MCF 10A (cell line): ENCODE measurements at regions not wholly inside any gene's neighbourhood (a gene's known extent, or its start where the extent isn't known, plus 50 kb on each side); places are given as distances from the start of the nearest gene placed in this dataset.

Experiments used
- BruUV-seq: library from RNA; stranded (reverse); fragments of 400-500 nt; replicated peaks from 2 replicates; lab custom pipeline; 2021; lab: Mats Ljungman, UMichigan
- CTCF ChIA-PET: fragments of 300-600 bp; sonication (Branson Sonifier 250); formaldehyde crosslinking; extraction: SDS; loops from one replicate; lab custom pipeline; 2021; ENCODE audit warnings: antibody characterized with exemption, inconsistent platforms; lab: Yijun Ruan, JAX
- POLR2A ChIA-PET: fragments of 300-600, 350-650 bp; sonication (Branson Sonifier 250); formaldehyde crosslinking; extraction: SDS; loops from one replicate; lab custom pipeline; 2020; ENCODE audit warnings: antibody characterized with exemption, inconsistent platforms; lab: Yijun Ruan, JAX
- DNase-seq: peaks from one replicate; pipeline ENCODE4 v3.0.0-alpha.2; 2018; ENCODE audit not compliant: unreplicated experiment
- H3K27ac Mint-ChIP-seq: one replicate; pipeline ENCODE4 v1.8.0; 2022; ENCODE audit warnings: mild to moderate bottlenecking, low read depth, mixed read lengths; ENCODE audit not compliant: unreplicated experiment
- H3K27me3 Mint-ChIP-seq: one replicate; pipeline ENCODE4 v1.8.0; 2022; ENCODE audit warnings: mixed read lengths; ENCODE audit not compliant: insufficient read depth, unreplicated experiment
- H3K36me3 Mint-ChIP-seq: one replicate; pipeline ENCODE4 v1.8.0; 2022; ENCODE audit warnings: mild to moderate bottlenecking, moderate library complexity, mixed read lengths; ENCODE audit not compliant: insufficient read depth, unreplicated experiment
- H3K4me1 Mint-ChIP-seq: one replicate; pipeline ENCODE4 v1.8.0; 2022; ENCODE audit warnings: mixed read lengths; ENCODE audit not compliant: insufficient read depth, unreplicated experiment
- H3K4me3 Mint-ChIP-seq: one replicate; pipeline ENCODE4 v1.8.0; 2022; ENCODE audit warnings: mild to moderate bottlenecking, moderate library complexity, mixed read lengths; ENCODE audit not compliant: unreplicated experiment
- H3K9me3 Mint-ChIP-seq: one replicate; pipeline ENCODE4 v1.8.0; 2022; ENCODE audit warnings: mixed read lengths; ENCODE audit not compliant: unreplicated experiment
- intact Hi-C: fragments of 100-400 bp; cut with micrococcal nuclease; formaldehyde crosslinking; loops from 2 replicates; pipeline ENCODE4 v1.14.1; 2022
- TF ChIP-seq, protein P1 (sequence below): fragments of 200-600 bp; IDR thresholded peaks from one replicate; pipeline ENCODE4 v1.8.0; 2022; ENCODE audit warnings: antibody characterized with exemption, mild to moderate bottlenecking; ENCODE audit not compliant: unreplicated experiment

DNA sequence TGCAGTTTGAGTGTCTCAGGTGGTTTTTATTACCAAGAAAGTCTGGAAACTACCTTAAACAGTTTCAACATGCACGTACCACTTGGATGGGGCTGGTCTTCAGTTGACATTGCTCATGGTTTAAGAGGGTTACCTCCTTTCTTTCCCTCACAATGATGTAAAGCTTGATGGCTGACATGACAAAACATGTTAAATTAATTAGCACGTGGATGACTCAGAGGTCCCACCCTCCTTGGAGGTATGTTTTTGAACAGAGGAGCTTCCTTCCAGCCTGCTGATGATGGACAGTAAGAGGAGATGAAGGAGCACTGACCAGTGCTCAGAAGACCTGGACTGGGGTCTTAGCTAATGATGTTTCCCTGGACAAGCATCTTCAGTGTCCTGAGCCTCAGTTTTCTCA is 322.3 kb upstream of the PODXL start:
- POLR2A ChIA-PET: interaction anchor here (1.4 kb wide), 1 partner anchor 15 kb away, joined by 3 read pairs; no protein-coding TSS in a partner anchor
- Mint-ChIP-seq H3K27ac (no peak overlapping the region), H3K4me1 (no peaks in the 10 kb centered on the region), H3K36me3 (no peaks in the 10 kb centered on the region), H3K4me3 (no peak overlapping the region), H3K9me3 (no peaks in the 10 kb centered on the region), H3K27me3 (no peaks in the 10 kb centered on the region)
- CTCF ChIA-PET: interaction anchor here (0.6 to 1.3 kb wide), 3 partner anchors 14 to 27 kb away, joined by 3 read pairs; no protein-coding TSS in a partner anchor
- TF ChIP-seq, protein P1, sequence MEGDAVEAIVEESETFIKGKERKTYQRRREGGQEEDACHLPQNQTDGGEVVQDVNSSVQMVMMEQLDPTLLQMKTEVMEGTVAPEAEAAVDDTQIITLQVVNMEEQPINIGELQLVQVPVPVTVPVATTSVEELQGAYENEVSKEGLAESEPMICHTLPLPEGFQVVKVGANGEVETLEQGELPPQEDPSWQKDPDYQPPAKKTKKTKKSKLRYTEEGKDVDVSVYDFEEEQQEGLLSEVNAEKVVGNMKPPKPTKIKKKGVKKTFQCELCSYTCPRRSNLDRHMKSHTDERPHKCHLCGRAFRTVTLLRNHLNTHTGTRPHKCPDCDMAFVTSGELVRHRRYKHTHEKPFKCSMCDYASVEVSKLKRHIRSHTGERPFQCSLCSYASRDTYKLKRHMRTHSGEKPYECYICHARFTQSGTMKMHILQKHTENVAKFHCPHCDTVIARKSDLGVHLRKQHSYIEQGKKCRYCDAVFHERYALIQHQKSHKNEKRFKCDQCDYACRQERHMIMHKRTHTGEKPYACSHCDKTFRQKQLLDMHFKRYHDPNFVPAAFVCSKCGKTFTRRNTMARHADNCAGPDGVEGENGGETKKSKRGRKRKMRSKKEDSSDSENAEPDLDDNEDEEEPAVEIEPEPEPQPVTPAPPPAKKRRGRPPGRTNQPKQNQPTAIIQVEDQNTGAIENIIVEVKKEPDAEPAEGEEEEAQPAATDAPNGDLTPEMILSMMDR: no peak
- intact Hi-C loops: no loop called here
- no TSS peak for BruUV-seq
- DNase-seq: peak; percentile 51

DNA sequence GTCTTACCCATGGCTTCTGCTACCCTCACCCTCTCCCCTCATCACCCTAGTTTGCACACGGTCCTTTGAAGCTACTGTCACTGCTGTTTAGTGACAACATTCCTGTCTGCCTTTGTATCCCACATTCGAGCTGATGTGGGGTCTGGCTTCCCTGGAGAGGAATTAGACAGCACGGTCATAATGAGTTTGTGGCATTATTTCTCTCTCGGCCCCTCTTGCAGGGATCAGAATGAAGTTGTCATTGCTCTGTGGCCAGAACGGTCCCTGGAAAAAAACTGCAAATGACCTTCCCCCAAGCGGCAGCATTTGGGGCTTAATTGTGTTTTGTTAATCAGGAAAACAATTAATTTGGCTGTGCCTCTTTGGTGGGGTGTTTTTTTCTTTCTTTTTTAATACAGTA is 317.2 kb upstream of the PODXL start:
- BruUV-seq: no TSS peak
- Mint-ChIP-seq H3K4me3 (no peak overlapping the region), H3K9me3 (peaks cover 5% of the 10 kb centered on the region), H3K27me3 (no peaks in the 10 kb centered on the region), H3K27ac (no peak overlapping the region), H3K4me1 (no peaks in the 10 kb centered on the region), H3K36me3 (no peaks in the 10 kb centered on the region)
- ChIA-PET CTCF (no interaction called here), POLR2A (interaction anchor here (0.7 kb wide), 1 partner anchor 24 kb away, joined by 3 read pairs; no protein-coding TSS in a partner anchor)
- no peak for DNase-seq
- intact Hi-C loops: no loop called here
- TF ChIP-seq, protein P1: no peak

DNA sequence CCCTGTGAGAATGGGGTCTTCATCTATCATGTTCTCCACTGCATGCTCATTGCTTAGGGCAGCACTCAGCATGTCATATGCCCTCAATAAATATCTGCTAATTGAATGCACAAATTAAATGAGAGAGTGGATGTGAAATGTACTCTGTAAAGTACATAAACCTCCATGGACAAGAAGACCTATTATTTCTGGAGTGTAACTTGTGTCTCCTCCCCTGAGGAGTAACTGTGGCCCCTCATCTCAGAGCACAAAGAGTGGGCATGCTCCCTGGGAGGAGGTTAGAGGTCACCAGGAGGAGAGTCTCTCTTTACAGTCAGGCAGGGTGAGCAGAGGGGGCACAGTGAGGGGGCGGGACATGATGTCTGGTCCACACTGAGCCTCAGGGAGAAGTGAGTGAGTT is 313.6 kb upstream of the PODXL start:
- no TSS peak for BruUV-seq
- intact Hi-C loops: no loop called here
- CTCF ChIA-PET: no interaction called here

DNA sequence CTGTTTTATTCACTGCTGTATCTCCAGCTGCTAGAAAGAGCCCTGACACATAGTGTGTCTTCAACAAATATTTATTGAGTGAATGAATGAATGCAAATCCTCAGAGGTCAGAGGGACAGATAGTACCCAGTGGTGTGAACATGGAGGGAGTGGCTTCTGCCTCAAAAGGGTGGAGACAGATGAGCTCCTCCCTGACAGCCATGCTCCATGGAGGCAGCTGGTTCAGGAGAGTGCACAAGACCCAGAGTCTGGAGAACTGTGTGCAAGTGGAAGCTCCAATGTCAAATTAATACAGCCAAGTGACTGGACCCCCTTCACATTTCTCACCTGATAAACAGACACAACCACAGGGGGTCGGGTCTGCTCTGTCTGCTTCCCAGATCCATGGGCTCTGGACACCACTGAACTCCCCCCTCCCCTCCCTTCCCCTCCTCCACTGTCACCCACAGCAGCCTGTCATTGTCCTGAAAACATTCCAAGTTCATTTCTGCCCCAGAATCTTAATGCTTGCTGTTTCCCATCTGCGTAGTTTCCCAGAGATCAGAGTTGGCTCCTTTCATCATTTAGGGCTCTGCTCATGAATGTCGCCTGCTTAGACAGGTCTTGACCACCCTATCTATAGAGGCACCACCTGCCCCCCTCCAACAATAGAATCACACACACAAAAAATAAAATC is 312.9 kb upstream of the PODXL start:
- H3K4me3 Mint-ChIP-seq: no peak overlapping the region
- no peak overlapping the region for H3K27ac Mint-ChIP-seq
- CTCF ChIA-PET: interaction anchor here (0.8 to 3.0 kb wide), 2 partner anchors 11 to 50 kb away, joined by 3 to 31 read pairs; no protein-coding TSS in a partner anchor
- POLR2A ChIA-PET: no interaction called here
- no peaks in the 10 kb centered on the region for H3K27me3 Mint-ChIP-seq
- no peaks in the 10 kb centered on the region for H3K4me1 Mint-ChIP-seq
- intact Hi-C loops: no loop called here
- H3K36me3 Mint-ChIP-seq: no peaks in the 10 kb centered on the region
- no TSS peak for BruUV-seq
- DNase-seq: no peak
- H3K9me3 Mint-ChIP-seq: peaks cover 10% of the 10 kb centered on the region
- TF ChIP-seq, protein P1: no peak

More for the DNA sequence above, 313.6 kb upstream of the PODXL start:
- TF ChIP-seq, protein P1: no peak
- H3K4me3 Mint-ChIP-seq: no peak overlapping the region
- POLR2A ChIA-PET: no interaction called here
- DNase-seq: no peak
- no peak overlapping the region for H3K27ac Mint-ChIP-seq
- no peaks in the 10 kb centered on the region for H3K27me3 Mint-ChIP-seq
- peaks cover 10% of the 10 kb centered on the region for H3K9me3 Mint-ChIP-seq
- H3K4me1 Mint-ChIP-seq: no peaks in the 10 kb centered on the region
- no peaks in the 10 kb centered on the region for H3K36me3 Mint-ChIP-seq
